Fibroblast of pulmonary artery (primary cell): ENCODE measurements at regions not wholly inside any gene's neighbourhood (a gene's known extent, or its start where the extent isn't known, plus 50 kb on each side); places are given as distances from the start of the nearest gene placed in this dataset.
A peak's percentile ranks its signal among the peaks of the same experiment; 100 is the strongest.

Experiments used
- DNase-seq: peaks from one replicate; pipeline ENCODE4 v3.0.0-alpha.2; 2010; ENCODE audit warnings: low read depth
- H3K4me3 ChIP-seq: replicated peaks from 2 replicates; pipeline ENCODE4 v1.5.1; 2011; ENCODE audit warnings: low read depth, mild to moderate bottlenecking, control low read depth, low read length, moderate library complexity
- CTCF ChIP-seq: IDR thresholded peaks from 2 replicates; pipeline ENCODE4 v1.5.1; 2011; ENCODE audit warnings: mild to moderate bottlenecking, control low read depth, low read length, inconsistent platforms; ENCODE audit errors: missing control alignments

GRCh38 chr15:47377465-47377864 lies 339.8 kb upstream of the SEMA6D start:
- peak; percentile 16 for DNase-seq
- TF ChIP-seq CTCF: no peak
- no peak overlapping the region for H3K4me3 ChIP-seq

GRCh38 chr15:47378527-47378926 lies 338.8 kb upstream of the SEMA6D start:
- H3K4me3 ChIP-seq: no peak overlapping the region
- TF ChIP-seq CTCF: no peak
- no peak for DNase-seq

GRCh38 chr15:47383102-47383501 lies 334.2 kb upstream of the SEMA6D start:
- H3K4me3 ChIP-seq: no peak overlapping the region
- no peak for TF ChIP-seq CTCF
- no peak for DNase-seq

GRCh38 chr15:47383801-47384200 lies 333.5 kb upstream of the SEMA6D start:
- no peak for TF ChIP-seq CTCF
- H3K4me3 ChIP-seq: no peak overlapping the region
- DNase-seq: no peak

- DNase-seq: peak; percentile 96
- TF ChIP-seq CTCF: no peak
- no peak overlapping the region for H3K4me3 ChIP-seq
These were observed 333.0 kb upstream of the SEMA6D start for GRCh38 chr15:47384341-47384740.

- no peak overlapping the region for H3K4me3 ChIP-seq
- TF ChIP-seq CTCF: no peak
- no peak for DNase-seq
These were observed 332.5 kb upstream of the SEMA6D start for GRCh38 chr15:47384776-47385175.

- H3K4me3 ChIP-seq: no peak overlapping the region
- DNase-seq: no peak
- no peak for TF ChIP-seq CTCF
These were observed 330.8 kb upstream of the SEMA6D start for GRCh38 chr15:47386459-47386858.
